HepG2 (cell line): ENCODE measurements at regions not wholly inside any gene's neighbourhood (a gene's known extent, or its start where the extent isn't known, plus 50 kb on each side); places are given as distances from the start of the nearest gene placed in this dataset.

ENCODE experiments used
- ATAC-seq: fragments of 200-7000 bp; cut with Tn5 transposase; 3 replicates; pipeline ENCODE4 v1.9.1; 2020; ENCODE audit warnings: mild to moderate bottlenecking, moderate library complexity
- BruUV-seq: library from RNA; stranded (reverse); fragments of 400-500 nt; replicated peaks from 2 replicates; lab custom pipeline; 2021; lab: Mats Ljungman, UMichigan
- CTCF ChIA-PET: fragments of 300-600 bp; formaldehyde crosslinking; extraction: SDS; loops from one replicate; lab custom pipeline; 2021; ENCODE audit warnings: low total read pairs, inconsistent platforms, low intra/inter-chr PET ratio; lab: Yijun Ruan, JAX
- POLR2A ChIA-PET: fragments of 350-600 bp; sonication (Branson Sonifier 250); formaldehyde crosslinking; loops from one replicate; lab custom pipeline; 2020; ENCODE audit warnings: antibody characterized with exemption, inconsistent platforms; lab: Yijun Ruan, JAX
- DNase-seq: peaks from one replicate; pipeline ENCODE4 v3.0.0-alpha.2; 2015; ENCODE audit warnings: low spot score
- FAIRE-seq: peaks from 3 replicates; lab custom pipeline; 2011; peaks lifted over from hg19 to GRCh38; lab: Jason Lieb, UNC
- H2AFZ ChIP-seq: one replicate; pipeline ENCODE4 v1.6.1; 2011; ENCODE audit warnings: low read length, inconsistent platforms
- H3K27ac ChIP-seq: fragments of 300-600 bp; 3 replicates; pipeline ENCODE4 v1.8.0; 2011; ENCODE audit warnings: mixed run types, mild to moderate bottlenecking, mixed read lengths, low read length, inconsistent platforms; ENCODE audit not compliant: insufficient read depth; ENCODE audit errors: extremely low read length
- H3K27me3 ChIP-seq, 2 experiments: fragments of 200-600 bp in 1 of 2; 2 replicates in 1 of 2; 3 replicates in 1 of 2; pipeline versions ENCODE4 v1.6.0 to v1.8.0; 2011; ENCODE audit warnings: low read length in 2 of 2, mild to moderate bottlenecking in 2 of 2, moderate library complexity in 2 of 2, inconsistent platforms in 1 of 2; ENCODE audit not compliant: insufficient read depth in 2 of 2, control insufficient read depth in 1 of 2
- H3K36me3 ChIP-seq, 2 experiments: fragments of 200-600 bp in 1 of 2; replicated peaks in 1 of 2; 2 replicates in 1 of 2; 3 replicates in 1 of 2; pipeline versions ENCODE4 v1.5.1 to v1.8.0; 2011; ENCODE audit warnings: low read length in 2 of 2, inconsistent platforms in 1 of 2; ENCODE audit not compliant: insufficient read depth in 2 of 2, control insufficient read depth in 1 of 2
- H3K4me1 ChIP-seq: 2 replicates; pipeline ENCODE4 v1.5.1; 2012; ENCODE audit warnings: low read length, inconsistent platforms; ENCODE audit not compliant: insufficient read depth
- H3K4me2 ChIP-seq: 2 replicates; pipeline ENCODE4 v1.6.0; 2011; ENCODE audit warnings: low read depth, low read length, inconsistent platforms
- H3K4me3 ChIP-seq, 3 experiments: fragments of 200-600 bp in 1 of 3; sonication (generic), shearing (Covaris generic) in 1 of 3; replicated peaks in 1 of 3; 2 replicates each; pipeline ENCODE4 v1.5.1; 2011 to 2016; ENCODE audit warnings: low read length in 3 of 3, inconsistent platforms in 2 of 3, low read depth in 2 of 3, mild to moderate bottlenecking in 2 of 3, control low read depth in 1 of 3, mixed read lengths in 1 of 3; ENCODE audit not compliant: insufficient read depth in 1 of 3
- H3K79me2 ChIP-seq: one replicate; pipeline ENCODE4 v1.6.1; 2011; ENCODE audit warnings: low read length, inconsistent platforms; ENCODE audit not compliant: insufficient read depth
- H3K9ac ChIP-seq: 2 replicates; pipeline ENCODE4 v1.6.0; 2011; ENCODE audit warnings: mild to moderate bottlenecking, low read depth, low read length, inconsistent platforms; ENCODE audit not compliant: insufficient read depth
- H3K9me3 ChIP-seq: 2 replicates; pipeline ENCODE4 v1.5.1; 2012; ENCODE audit warnings: mild to moderate bottlenecking, low read length
- H4K20me1 ChIP-seq: 2 replicates; pipeline ENCODE4 v1.6.0; 2011; ENCODE audit warnings: inconsistent platforms, mild to moderate bottlenecking, low read length, moderate library complexity; ENCODE audit not compliant: insufficient read depth
- HMG20A ChIP-seq: IDR thresholded peaks from 2 replicates; pipeline ENCODE4 v1.6.1; 2016; ENCODE audit warnings: borderline replicate concordance
- KDM2A ChIP-seq: sonication (generic); formaldehyde crosslinking; IDR thresholded peaks from 2 replicates; pipeline ENCODE4 v1.4.0; 2020; ENCODE audit warnings: low read depth, missing genetic modification reagents, borderline replicate concordance
- MTA1 ChIP-seq: sonication (generic); formaldehyde crosslinking; IDR thresholded peaks from 2 replicates; pipeline ENCODE4 v1.4.0; 2020; ENCODE audit warnings: missing genetic modification reagents, mild to moderate bottlenecking, borderline replicate concordance
- NKX3-1 ChIP-seq: sonication (generic); formaldehyde crosslinking; IDR thresholded peaks from 2 replicates; pipeline ENCODE4 v1.5.0; 2020; ENCODE audit warnings: missing genetic modification reagents
- ONECUT2 ChIP-seq: sonication (generic); formaldehyde crosslinking; IDR thresholded peaks from 2 replicates; pipeline ENCODE4 v1.4.0; 2020; ENCODE audit warnings: missing genetic modification reagents
- POLR2AphosphoS2 ChIP-seq: IDR thresholded peaks from 2 replicates; pipeline ENCODE4 v1.6.1; 2011; ENCODE audit warnings: low read depth, low read length, improper control_type of control experiment
- STAG1 ChIP-seq: sonication (generic); formaldehyde crosslinking; IDR thresholded peaks from 2 replicates; pipeline ENCODE4 v1.4.0; 2020; ENCODE audit warnings: missing genetic modification reagents
- TEAD2 ChIP-seq: sonication (generic); formaldehyde crosslinking; IDR thresholded peaks from 2 replicates; pipeline ENCODE4 v1.9.0; 2021; ENCODE audit warnings: missing genetic modification reagents
- TEAD3 ChIP-seq: optimal IDR thresholded peaks from 2 replicates; pipeline ENCODE3; 2016; ENCODE audit warnings: borderline replicate concordance
- TIGD3 ChIP-seq: sonication (generic); formaldehyde crosslinking; IDR thresholded peaks from 2 replicates; pipeline ENCODE4 v1.5.1; 2020; ENCODE audit warnings: mild to moderate bottlenecking, missing genetic modification reagents, borderline replicate concordance
- ZBTB39 ChIP-seq: sonication (generic); formaldehyde crosslinking; IDR thresholded peaks from 2 replicates; pipeline ENCODE4 v1.5.0; 2020; ENCODE audit warnings: missing genetic modification reagents
- ZFAT ChIP-seq: sonication (generic); formaldehyde crosslinking; conservative IDR thresholded peaks from 2 replicates; pipeline ENCODE4 v1.8.1; 2023; ENCODE audit warnings: missing genetic modification reagents, inconsistent platforms
- ZNF800 ChIP-seq: sonication (generic); formaldehyde crosslinking; IDR thresholded peaks from 2 replicates; pipeline ENCODE4 v1.4.0; 2020; ENCODE audit warnings: missing genetic modification reagents
- WGBS: methylation state at CpG from one replicate; pipeline ENCODE4 v1.1.6; 2017; ENCODE audit warnings: low lambda C conversion rate; 5-methylcytosine and 5-hydroxymethylcytosine counted together
- in situ Hi-C: cut with HindIII; loops from 2 replicates; pipeline ENCODE4 v1.10.0; 2017; ENCODE audit warnings: low pct_unique_long_range_greater_than_20kb; ENCODE audit not compliant: extremely low pct_ligation_motif_present
- intact Hi-C: fragments of 100-400 bp; cut with micrococcal nuclease; formaldehyde crosslinking; loops from one replicate; pipeline ENCODE4 v1.10.0; 2022; ENCODE audit not compliant: unreplicated experiment

GRCh38 chr3:190249414-190249813, 72.8 kb downstream of the CLDN1 start:
- ChIA-PET CTCF (no interaction called here), POLR2A (no interaction called here)
- FAIRE-seq (no peak), DNase-seq (no peak), ATAC-seq (peak; percentile 57)
- intact Hi-C loops (no loop called here), in situ Hi-C loops (no loop called here)
- no peaks in the 10 kb centered on the region for H3K79me2 ChIP-seq
- peaks cover 9% of the 10 kb centered on the region; the same call in 1 of the 2 replicates for H3K4me1 ChIP-seq
- H3K4me2 ChIP-seq: no peak overlapping the region
- H3K36me3 ChIP-seq: no peaks in the 10 kb centered on the region
- H4K20me1 ChIP-seq: no peaks in the 10 kb centered on the region
- no peaks in the 10 kb centered on the region for H3K27me3 ChIP-seq
- TF ChIP-seq POLR2AphosphoS2 (no peak), MTA1 (CRISPR knock-in tag) (no peak), HMG20A (no peak), TIGD3 (no peak), TEAD3 (CRISPR knock-in tag) (no peak), STAG1 (CRISPR knock-in tag) (peak; percentile 26; the same call in 1 of the 2 replicates), NKX3-1 (CRISPR knock-in tag) (no peak), KDM2A (CRISPR knock-in tag) (no peak), ZBTB39 (CRISPR knock-in tag) (no peak), ONECUT2 (CRISPR knock-in tag) (peak; percentile 62; the same call in 1 of the 2 replicates), ZFAT (CRISPR knock-in tag) (no peak), ZNF800 (CRISPR knock-in tag) (no peak), TEAD2 (no peak)
- no peak overlapping the region for H3K4me3 ChIP-seq
- no TSS peak for BruUV-seq
- no peak overlapping the region for H3K9ac ChIP-seq
- H3K27ac ChIP-seq: no peak overlapping the region
- 21% methylated on average over 2 of the region's 2 CpGs for WGBS
- H2AFZ ChIP-seq: no peak overlapping the region
- peaks cover 22% of the 10 kb centered on the region for H3K9me3 ChIP-seq
